Progenitor cell of endocrine pancreas (in vitro differentiated cells): ENCODE measurements at regions not wholly inside any gene's neighbourhood (a gene's known extent, or its start where the extent isn't known, plus 50 kb on each side); places are given as distances from the start of the nearest gene placed in this dataset.

ENCODE experiments used
- DNase-seq: peaks from one replicate; pipeline ENCODE4 v3.0.0; 2021; ENCODE audit warnings: low spot score; ENCODE audit not compliant: unreplicated experiment
- H3K27ac Mint-ChIP-seq: 2 replicates; pipeline ENCODE4 v1.8.0; 2021; ENCODE audit warnings: mild to moderate bottlenecking, moderate library complexity, mixed read lengths
- H3K27me3 Mint-ChIP-seq: 2 replicates; pipeline ENCODE4 v1.8.0; 2021; ENCODE audit warnings: mixed read lengths
- H3K36me3 Mint-ChIP-seq: 2 replicates; pipeline ENCODE4 v1.8.0; 2022; ENCODE audit warnings: mixed read lengths; ENCODE audit not compliant: insufficient read depth
- H3K4me1 Mint-ChIP-seq: 2 replicates; pipeline ENCODE4 v1.8.0; 2021; ENCODE audit warnings: low read depth, mixed read lengths
- H3K4me3 Mint-ChIP-seq: 2 replicates; pipeline ENCODE4 v1.8.0; 2021; ENCODE audit warnings: low read depth, mild to moderate bottlenecking, moderate library complexity, mixed read lengths
- H3K9me3 Mint-ChIP-seq: 2 replicates; pipeline ENCODE4 v1.8.0; 2021; ENCODE audit warnings: low read depth, mixed read lengths
- TF ChIP-seq, protein P1 (sequence below): fragments of 200-600 bp; sonication (generic); IDR thresholded peaks from one replicate; pipeline ENCODE4 v1.5.0; 2021; ENCODE audit warnings: antibody characterized with exemption, mild to moderate bottlenecking; ENCODE audit not compliant: unreplicated experiment

DNA sequence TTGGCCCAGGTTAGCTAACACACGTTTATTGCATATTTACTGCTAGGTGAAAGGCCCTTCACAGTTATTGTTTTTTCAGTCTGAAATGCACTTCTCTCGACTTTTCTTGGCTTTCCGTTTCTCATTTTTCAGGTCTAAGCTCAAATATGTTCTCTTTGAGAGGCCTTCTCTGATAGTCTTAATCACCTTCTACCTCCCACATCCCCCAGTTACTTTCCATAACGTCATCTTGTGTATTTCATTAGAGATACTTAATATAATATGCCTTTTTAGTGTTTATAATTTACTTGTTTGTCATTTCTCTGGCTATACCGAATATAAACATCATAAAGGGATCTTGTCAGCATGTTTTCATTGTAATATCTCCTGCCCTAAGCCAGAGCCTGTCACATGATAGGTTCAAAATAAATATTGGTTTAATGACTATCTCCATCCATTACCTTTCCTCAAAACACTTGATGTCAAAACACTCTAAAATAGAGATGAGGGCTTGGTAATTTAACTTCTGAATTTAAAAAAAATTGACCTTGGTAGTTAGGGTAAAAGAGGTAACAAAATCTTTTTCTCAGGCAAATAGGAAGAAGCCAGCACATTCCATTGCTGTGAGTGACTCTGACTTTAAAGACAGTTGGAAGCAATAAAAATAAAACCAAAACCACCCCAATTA lies 168.6 kb upstream of the RFC3 start:
- TF ChIP-seq, protein P1, sequence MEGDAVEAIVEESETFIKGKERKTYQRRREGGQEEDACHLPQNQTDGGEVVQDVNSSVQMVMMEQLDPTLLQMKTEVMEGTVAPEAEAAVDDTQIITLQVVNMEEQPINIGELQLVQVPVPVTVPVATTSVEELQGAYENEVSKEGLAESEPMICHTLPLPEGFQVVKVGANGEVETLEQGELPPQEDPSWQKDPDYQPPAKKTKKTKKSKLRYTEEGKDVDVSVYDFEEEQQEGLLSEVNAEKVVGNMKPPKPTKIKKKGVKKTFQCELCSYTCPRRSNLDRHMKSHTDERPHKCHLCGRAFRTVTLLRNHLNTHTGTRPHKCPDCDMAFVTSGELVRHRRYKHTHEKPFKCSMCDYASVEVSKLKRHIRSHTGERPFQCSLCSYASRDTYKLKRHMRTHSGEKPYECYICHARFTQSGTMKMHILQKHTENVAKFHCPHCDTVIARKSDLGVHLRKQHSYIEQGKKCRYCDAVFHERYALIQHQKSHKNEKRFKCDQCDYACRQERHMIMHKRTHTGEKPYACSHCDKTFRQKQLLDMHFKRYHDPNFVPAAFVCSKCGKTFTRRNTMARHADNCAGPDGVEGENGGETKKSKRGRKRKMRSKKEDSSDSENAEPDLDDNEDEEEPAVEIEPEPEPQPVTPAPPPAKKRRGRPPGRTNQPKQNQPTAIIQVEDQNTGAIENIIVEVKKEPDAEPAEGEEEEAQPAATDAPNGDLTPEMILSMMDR, result no peak
- Mint-ChIP-seq H3K27me3 (no peaks in the 10 kb centered on the region), H3K27ac (no peak overlapping the region), H3K36me3 (no peaks in the 10 kb centered on the region), H3K9me3 (no peaks in the 10 kb centered on the region), H3K4me3 (no peak overlapping the region), H3K4me1 (peaks cover 10% of the 10 kb centered on the region)
- no peak for DNase-seq

DNA sequence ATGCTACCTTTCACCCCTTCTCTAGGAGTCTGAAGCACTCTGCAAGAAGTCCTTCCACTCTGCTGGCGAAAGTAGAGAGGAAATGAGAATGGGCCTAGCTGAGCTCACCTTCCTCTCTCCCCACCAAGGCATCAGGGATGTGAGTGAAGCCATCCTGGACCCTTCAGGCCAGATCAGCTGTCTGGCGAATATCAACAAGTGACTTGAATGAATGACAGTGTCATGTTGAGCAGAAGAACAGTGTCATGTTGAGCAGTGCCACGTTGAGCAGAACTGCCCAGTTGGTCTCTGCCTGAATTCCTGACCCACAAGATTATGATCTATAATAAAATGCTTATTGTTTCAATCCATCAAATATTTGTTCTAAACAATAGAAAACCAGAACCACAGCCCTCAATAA lies 166.2 kb upstream of the RFC3 start:
- Mint-ChIP-seq H3K36me3 (no peaks in the 10 kb centered on the region), H3K4me1 (peaks cover 5% of the 10 kb centered on the region), H3K9me3 (no peaks in the 10 kb centered on the region), H3K27me3 (no peaks in the 10 kb centered on the region), H3K4me3 (no peak overlapping the region), H3K27ac (no peak overlapping the region)
- DNase-seq, result no peak
- TF ChIP-seq, protein P1, result no peak

DNA sequence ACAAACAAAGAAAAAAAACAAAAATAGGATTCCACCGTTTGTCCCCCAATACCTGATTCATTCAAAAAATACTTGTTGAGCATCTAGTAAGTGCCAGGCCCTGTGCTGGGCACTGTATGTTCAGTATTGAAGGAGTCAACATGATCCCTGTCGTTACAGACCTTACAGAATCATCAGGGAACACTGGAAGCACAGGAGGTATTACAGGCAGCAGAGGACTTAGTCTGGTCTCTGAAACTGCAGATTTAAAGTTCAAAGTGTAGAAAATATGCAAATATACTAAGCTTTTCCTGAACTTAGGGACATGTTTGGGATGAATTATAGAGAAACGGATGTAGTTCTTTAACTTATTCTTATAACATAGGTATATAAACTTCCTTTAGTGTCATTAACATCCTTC lies 160.7 kb upstream of the RFC3 start:
- no peaks in the 10 kb centered on the region for H3K27me3 Mint-ChIP-seq
- no peak for DNase-seq
- no peak overlapping the region for H3K27ac Mint-ChIP-seq
- H3K4me3 Mint-ChIP-seq, result no peak overlapping the region
- TF ChIP-seq, protein P1, result no peak
- peaks cover 1% of the 10 kb centered on the region for H3K4me1 Mint-ChIP-seq
- peaks cover 10% of the 10 kb centered on the region for H3K9me3 Mint-ChIP-seq
- peaks cover 1% of the 10 kb centered on the region for H3K36me3 Mint-ChIP-seq

DNA sequence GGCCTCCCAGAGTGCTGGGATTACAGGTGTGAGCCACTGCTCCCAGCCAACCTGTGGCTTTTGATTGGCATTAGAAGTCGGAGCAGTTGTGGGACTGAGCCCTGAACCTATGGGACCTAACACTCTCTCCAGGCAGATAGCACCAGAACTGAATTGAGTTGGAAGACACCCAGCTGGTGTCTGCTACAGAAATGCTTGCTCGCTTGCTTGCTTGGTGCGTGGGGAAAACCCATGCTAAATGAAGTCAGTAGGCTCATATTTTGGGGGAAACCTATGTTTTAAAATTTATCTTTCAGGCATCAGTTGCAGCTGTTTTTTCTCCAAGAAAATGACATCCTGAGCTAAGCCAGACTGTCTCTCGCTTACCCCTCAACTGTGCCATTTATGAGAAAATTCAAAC lies 158.5 kb upstream of the RFC3 start:
- no peak for DNase-seq
- H3K27ac Mint-ChIP-seq, result no peak overlapping the region
- peaks cover 10% of the 10 kb centered on the region for H3K9me3 Mint-ChIP-seq
- no peaks in the 10 kb centered on the region for H3K27me3 Mint-ChIP-seq
- H3K4me1 Mint-ChIP-seq, result peaks cover 6% of the 10 kb centered on the region
- TF ChIP-seq, protein P1, result no peak
- no peak overlapping the region for H3K4me3 Mint-ChIP-seq
- H3K36me3 Mint-ChIP-seq, result peaks cover 1% of the 10 kb centered on the region

DNA sequence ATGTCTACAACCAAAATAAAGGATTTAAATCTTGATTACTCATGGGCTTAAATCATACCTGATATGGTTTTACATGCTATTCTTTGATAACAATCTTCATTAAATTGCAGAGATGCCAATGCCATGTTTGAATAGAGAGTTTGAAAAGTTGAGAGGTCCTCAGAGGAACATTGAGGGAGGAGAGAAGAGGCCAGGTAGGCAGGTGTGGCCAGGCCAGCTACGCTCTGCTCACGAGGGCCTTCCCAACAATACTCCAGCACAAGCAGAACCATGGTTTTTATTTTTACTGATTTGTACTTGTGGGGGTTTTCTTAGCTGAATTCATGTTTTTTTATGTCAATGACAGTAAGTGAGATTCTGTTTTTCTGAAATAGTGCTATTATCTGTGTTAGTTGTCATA lies 158.1 kb upstream of the RFC3 start:
- Mint-ChIP-seq H3K27me3 (no peaks in the 10 kb centered on the region), H3K36me3 (peaks cover 1% of the 10 kb centered on the region), H3K4me3 (no peak overlapping the region), H3K27ac (no peak overlapping the region), H3K4me1 (peaks cover 6% of the 10 kb centered on the region), H3K9me3 (peaks cover 10% of the 10 kb centered on the region)
- DNase-seq, result no peak
- TF ChIP-seq, protein P1, result no peak
